Hematopoietic multipotent progenitor cell (in vitro differentiated cells): ENCODE measurements at regions not wholly inside any gene's neighbourhood (a gene's known extent, or its start where the extent isn't known, plus 50 kb on each side); places are given as distances from the start of the nearest gene placed in this dataset.

Experiments
- DNase-seq, 3 donors: peaks; one replicate each; pipeline ENCODE4 v3.0.0-alpha.2; 2011 to 2015; ENCODE audit warnings: low read depth in 2 of 3, low spot score in 2 of 3

DNA sequence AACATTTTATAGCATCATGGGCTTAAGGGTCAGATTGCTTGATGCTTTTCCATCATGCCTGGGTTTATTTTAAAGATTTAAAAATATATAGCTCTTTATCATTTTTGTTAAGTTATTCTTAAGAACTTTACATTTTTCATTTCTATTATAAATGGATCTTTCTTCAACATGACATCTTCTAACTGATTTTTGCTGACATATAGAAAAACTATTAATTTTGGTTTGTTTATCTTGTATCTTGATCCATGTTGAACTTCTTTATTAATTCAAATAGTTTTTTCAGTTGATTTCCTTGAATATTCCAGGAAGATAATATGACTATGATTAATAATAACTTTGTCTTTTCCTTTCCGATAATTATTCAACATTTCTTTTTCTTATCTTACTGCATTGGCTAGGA, 237.9 kb upstream of the CLINT1 start:
- DNase-seq, result no peak

DNA sequence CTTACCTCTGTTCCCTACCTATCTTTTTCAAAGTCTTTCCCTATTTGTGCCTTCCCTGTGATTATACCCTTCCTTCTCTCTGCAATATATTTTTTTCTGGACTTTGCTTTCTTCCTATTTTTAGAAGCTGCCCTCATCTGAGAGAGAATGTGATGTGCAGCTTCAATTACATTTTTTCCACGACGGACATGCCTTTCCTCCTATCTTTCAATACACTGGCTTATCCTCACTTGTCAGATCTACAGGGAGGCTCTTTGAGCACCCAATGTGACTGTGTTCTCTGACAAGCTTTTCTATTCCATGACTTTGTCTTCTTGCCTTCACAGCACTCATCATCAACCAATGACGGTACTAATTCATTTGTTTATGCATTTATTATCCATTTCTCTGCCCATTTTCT, 227.9 kb upstream of the CLINT1 start:
- DNase-seq, result no peak

DNA sequence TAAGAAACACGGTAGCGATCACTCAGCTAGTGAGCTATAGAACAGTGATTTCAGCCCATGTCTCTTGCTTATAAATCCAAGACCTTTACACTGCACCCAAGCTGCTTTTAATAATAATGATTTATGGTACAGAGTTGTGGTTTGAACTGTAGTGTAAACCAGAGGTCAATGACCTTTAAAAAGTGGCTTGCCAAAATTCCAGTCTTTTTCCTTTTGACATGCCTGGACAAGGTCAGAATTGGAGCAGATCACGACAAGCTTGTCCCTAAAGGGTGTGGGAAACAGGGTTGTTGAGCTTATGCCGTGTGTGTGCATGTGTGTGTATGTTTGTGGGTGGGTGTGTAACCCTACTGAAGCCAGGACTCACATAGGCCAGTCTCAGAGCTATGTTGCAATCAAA, 225.3 kb upstream of the CLINT1 start:
- no peak for DNase-seq

DNA sequence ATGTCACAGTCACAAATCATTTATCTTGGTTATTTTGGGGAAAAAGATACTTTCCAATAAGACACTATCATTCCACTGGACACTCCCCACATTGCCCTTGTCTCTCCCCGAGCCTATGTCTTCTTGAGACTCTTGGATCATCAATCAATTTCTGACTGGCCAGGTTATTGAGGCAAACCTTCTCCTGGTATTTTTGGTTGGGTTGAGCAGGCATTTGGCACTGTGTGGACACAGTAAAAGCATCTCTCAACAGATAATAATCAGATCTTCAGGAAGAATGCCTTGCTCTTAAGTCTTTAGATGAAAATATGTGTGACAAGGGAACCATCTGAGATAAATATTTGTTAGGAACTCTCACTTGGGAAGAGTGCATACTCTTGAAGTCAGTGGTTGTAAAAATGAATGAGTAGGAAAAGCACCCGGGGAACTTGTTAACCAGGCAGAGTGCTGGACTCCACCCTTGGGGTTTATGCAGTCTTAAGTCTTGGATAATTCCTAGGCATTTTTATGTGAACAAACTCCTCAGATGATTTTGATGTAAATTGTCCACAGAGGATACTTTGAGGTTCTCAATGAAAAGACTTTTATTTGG, 223.8 kb upstream of the CLINT1 start:
- no peak for DNase-seq

DNA sequence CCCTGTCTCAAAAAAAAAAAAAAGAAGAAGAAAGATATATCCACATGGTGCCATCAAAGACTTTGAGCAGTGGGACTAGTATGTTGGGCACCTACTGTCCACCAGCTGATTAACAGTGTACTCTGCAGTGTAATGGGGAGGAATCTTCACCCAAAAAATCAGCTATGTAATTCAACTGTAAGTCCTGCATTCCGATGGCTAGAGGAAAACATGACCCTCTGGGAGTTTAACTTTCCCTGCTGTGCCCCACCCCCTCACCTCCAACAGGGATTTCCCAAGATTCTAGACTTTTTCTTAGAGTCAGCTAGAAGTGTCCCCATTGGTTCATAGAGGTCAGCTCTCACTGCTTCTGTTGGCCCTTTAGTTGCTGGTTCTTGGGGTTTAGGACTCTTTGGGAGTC, 221.2 kb upstream of the CLINT1 start:
- no peak for DNase-seq

DNA sequence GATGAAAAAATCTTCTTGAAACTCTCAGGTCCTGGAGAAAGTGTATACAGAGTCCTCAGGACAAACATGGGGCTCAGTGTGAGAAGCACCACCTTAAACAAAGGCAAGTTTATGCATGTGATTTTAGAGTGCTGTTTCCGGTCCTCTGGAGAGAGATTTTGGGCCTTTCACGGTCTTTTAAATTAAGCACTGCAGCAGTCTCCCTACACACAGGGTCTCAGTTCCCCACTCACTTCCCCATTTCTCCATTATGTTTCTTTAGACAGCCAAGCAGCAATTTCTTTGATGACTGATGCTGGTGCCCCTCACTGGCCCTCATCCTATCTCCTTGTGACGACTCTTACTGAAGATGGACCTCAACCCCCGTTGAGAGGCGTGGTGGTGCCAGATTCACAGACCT, 220.2 kb upstream of the CLINT1 start:
- peak in 1 of 3 donors; percentile 24 for DNase-seq

DNA sequence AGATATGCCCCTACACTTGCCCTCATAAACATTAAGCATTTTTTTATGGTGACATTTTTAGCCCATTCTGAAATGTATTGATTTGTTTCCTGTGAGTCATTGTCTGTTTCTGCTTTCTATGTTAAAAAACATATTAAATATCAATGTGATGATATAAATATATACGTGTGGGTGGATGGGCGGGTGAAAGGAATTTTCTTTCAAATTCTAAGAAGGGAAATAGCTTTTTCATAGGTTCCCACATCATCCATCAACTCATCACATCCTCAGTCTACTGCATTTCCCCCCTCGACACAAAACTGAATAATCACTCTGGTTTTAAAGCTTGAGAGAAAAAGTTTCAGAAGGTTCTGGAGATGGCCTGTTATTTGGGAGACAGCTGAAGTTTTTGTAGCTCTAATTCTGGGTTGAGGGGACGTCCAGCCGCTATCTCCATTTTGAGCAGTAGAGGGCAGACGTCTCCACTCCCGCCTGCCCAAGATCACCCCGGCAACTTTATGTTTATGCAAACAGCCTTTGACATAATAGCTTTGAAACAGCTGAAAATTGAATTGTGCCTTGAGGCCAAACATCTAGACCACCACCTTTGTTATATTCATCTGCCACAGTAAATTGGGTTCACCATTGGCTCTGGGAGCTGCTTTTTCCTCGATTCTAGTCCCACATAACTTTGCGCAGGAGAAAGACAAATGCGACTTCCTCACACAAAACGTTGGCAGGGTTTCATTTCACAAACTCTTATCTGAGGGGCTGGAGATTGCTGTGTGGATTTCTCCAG, 216.2 kb upstream of the CLINT1 start:
- DNase-seq, result peak; percentile 11 to 86 (median 73)

DNA sequence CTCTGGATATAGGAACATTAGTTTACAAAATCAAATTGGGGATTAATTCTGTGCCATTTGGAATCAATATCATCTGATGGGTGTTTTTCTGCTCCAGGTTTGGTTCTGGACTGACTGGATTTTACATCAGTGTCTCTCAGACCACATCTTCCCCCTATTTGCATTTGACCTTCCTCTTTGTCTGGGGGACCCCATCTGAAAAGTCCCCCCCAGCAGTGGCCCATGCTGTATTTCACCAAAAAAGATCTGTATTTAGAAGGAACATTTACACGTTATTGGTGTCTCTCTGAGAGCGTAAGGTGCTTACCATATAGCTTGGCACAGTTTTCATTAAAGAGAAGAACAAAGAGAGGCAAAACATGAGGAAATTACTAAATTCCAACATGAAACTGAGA, 215.6 kb upstream of the CLINT1 start:
- no peak for DNase-seq

DNA sequence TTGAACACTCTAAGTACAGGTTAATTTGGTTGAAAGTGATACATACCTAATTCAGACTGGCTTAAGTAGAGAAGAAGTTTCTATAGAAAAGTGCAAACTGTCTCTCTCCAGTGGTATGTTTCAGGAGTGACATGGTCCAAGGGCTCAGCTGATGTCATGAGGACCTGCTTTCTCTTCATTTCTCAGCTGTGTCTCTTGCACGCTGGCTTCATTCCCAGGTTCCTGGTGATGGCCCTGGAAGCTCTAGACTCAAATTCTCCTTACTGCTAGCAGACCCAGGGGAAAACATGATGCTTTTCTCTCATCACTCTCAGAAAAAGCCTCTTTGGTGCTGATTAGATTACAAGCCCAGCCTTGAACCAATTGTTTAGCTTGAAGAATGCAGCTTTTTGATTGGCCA, 211.9 kb upstream of the CLINT1 start:
- DNase-seq, result no peak

DNA sequence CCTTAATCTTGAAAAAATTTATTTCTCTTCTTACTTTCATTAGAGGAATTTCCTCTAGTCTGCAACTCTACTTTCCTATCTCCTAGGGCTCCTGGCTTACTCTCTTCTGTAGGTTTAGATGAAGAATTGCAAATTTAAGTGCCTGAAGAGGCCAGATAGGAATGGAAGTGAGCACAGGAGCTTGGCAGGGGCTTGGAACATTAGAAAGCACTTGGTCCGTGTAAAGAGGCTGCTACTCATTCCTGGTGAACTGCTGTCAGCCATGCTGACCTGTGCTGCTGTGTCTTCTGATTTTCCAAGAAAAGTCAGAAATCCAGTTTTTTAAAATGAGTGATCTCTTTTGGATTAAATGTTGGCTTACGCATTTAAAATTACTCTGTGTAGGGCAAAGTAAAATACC, 210.9 kb upstream of the CLINT1 start:
- DNase-seq, result no peak

DNA sequence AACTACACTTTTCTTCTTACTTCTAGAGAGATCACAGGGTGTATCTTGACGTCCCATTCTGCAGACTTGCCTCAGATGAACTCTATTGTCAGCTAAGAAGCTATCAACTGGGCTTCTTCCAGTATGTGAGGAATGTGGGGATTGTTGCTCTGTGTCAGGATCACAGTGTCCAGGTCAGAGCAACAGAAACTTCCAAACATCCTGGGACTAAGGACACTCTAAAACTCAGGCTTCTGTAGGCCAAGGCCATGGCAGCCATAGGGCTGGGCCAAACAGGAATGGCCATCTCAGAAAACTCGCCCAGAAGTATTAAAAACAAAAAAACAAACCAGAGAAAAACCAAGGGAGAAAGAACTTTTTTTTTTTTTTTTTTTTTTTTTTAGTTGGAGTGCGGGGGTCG, 210.0 kb upstream of the CLINT1 start:
- DNase-seq, result no peak

DNA sequence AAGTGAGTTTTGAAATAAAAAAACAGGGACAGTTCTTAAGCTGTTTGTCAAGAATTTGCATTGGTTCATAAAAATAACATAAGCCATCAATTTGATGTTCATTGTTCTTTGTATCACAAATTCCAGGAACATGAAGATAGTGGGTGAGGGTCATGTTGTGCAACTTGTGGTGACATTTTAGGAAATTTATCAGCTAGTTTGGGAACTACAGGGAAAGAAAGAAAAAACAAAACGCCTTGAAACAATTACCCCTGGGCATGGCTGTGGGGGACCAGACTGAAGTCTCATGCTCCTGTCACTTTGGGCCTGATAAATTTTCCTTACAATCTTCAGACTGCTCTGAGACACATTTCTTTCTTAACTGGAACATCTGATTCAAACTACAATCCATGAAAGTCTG, 207.1 kb upstream of the CLINT1 start:
- DNase-seq, result no peak

DNA sequence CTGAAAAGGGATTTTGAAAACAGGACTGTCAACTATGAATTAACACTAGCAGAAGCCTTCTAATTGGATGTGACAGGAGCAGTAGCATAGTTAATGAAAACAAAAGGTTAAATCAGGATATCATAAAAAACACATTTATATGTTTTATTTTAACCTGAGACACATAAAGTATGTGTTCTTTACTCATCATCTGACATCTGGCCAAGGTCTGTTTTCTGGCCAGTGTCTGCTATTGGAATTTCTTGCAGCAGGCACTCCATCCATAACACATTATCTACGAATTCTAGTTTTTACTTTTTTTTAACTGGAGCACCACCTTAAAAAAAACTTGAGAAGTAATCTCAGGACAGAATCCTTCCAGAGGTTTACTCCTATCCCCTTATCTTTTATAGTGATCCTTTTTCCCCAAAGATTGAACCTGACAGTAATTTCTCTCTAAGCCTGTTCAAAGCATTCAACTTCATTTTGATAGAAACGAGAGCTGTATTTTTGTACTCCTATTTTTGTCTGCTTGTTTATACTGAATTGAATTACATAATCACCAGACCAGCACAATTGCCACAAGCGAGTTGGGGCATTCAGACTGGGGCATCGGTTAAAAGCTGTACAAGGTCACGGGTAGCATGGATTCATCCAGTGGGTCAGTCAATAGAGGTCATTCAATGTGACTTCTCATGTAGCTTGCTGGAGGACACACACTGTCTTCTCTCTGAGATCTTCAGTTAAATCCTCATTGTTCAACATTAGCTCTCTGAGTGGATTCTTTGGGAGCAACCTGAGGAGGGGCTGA, 205.6 kb upstream of the CLINT1 start:
- DNase-seq, result no peak

DNA sequence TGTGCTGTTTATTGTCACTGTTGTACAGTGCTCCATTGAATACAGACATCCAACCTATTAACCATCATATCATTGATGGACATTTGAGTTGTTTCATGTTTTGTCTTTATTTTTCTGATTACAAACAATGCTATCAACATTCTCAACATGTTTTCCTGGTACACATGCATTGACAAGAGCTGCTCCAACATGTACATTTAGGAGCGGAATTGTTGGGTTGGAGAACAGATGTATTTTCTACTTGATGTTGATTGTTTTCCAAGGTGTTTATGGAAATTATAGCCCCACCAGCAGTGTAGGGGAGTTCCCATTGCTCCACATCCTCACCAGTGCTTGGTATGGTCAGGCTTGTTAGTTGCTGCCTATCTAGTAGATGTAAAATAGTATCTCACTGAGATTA, 204.1 kb upstream of the CLINT1 start:
- DNase-seq, result no peak

DNA sequence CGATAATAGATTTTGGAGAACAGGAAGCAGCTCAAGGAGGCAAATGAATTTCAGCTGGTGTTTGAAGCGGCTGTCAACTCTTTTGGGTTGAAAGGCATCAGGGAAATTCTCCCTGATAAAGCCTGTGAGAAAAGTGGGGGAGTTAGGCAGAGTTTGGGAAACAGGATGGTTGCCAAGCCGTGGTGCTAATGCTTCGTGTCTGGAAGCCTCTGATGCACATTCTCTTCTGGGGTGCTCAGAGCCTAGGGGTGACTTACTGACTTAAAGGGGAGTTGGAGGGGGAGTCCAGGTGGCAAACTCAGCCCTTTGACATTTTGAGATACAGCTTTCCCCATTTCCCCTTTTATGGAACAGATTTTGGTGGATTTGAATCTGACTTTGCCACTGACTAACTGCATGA, 202.5 kb upstream of the CLINT1 start:
- DNase-seq, result no peak

DNA sequence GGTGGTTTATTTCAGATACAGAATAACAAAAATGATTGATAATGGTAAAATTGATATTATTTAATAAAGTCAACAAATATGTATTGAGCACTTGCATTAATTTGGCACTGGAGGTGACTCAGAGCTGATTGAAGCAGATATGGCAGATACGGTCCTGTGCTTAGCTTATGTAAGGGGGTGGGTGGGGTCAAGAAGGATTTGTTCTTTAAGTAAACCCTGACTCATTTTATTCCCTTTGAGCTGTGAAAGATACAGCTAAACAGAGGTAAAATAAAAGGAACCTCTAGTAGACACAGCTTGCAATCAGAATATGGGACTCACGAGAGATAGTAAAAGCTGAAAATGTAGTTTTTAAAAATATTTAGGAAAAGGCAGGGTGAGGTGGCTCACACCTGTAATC, 201.3 kb upstream of the CLINT1 start:
- no peak for DNase-seq

DNA sequence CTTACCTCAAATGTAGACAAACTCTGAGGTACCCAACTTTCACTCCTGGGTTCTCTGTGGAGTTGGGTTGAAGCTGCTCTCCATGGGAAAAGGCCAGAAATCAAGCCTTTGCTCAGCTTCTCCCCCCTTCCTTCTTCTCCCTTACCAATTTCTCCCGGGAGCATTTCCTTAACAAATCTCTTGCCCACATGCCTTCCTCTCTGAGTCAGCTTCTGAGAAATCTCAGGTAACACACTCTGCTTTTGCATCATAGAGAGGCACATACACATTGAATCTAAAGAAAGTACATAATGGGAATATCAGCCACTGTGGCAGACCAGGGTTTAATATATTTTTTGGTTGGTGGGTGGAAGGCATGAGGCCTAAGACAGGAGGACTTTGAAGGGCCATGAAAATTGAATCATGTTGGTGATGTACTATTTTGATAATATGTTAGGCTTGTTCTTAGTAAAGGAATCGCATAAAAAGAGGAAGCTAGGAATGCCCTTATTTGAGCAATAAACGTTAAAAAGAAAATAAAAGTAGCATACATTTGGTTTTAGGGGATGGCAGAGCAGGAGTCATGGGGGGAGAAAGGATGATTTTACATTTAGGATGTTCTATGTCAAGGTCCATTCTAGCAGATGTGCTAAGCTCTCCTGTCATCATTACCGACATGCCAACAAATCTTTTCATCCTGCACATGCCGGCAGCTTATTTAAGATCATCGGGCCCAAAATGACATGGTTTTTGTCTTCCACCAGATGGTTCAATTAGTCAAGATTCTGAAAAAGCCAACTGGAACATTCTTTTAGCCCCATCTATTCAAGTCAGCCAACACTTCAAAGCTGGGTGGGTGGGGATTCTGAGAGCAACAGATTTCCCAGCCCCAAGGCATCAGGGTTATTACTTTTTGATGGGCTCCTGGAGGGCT, 199.5 kb upstream of the CLINT1 start:
- DNase-seq, result no peak

DNA sequence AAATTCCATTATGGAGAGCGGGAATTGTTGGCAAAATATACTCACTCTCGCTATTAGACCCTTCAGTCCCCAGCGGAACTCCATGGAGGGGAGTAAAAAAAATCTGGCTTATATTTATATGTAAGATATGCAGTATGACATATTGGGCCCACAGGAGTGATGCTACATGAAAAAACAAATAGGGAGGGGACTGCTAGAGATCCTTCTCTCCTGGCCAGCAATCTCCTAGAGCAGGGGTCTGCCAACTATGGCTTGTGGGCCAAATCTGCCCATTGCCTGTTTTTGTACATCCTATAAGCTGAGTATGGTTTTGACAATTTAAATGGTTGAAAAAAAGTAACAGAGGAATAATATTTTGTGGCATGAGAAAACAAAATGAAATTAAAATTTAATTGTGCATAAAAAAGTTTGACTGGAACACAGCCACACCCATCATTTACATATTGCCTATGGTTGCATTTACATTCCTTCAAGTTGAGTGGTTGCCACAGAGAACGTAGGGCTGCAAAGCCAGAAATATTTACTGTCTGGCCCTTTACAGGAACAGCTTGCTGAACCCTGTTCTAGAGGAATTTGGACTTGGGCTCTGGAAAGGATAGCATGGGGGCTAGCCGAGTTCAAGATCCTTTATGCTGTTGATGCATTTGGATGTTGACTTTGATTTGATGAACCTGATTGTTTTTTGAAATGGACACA, 197.3 kb upstream of the CLINT1 start:
- DNase-seq, result no peak

DNA sequence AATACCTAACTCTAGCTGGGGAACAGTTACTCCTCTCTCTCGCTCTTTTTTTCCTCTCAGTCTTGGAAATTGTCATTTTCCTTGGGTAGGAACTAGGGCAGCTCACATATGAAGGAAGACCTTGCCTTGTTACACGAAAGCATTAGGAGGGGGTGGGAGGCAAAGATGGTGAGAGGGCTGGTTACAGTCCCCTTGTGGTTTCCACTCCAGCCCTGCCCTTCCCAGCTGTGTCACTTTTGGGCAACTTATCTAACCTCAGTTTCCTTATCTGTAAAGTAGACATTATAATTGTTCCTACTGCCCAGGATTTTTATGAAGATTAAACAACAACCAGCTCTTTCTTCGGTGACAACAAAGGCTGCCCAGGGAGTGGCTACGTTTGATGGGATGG, 196.2 kb upstream of the CLINT1 start:
- DNase-seq, result peak in 1 of 3 donors; percentile 14
